ENCODE measurements at regions not wholly inside any gene's neighbourhood (a gene's known extent, or its start where the extent isn't known, plus 50 kb on each side); places are given as distances from the start of the nearest gene placed in this dataset.

DNA sequence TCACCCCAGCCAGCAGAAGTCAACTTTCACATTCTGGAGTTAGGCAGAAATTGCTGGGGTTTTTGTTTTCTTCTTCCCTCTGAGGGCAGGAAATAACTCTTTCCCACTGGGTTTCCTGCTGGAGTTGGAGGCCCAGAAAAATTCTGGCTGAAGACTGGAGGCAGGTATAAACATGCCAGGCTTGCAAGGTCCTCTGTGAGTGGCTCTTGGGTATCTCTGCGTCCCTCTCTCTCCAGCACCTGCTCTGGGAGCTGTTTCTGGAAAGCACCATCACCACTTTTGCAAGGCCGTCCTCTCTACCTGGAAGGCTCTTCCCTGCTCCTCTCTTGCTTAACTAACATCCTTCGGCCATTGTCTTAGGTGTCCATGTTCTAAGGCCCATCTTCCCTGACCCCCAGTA lies 91.0 kb downstream of the MCFD2 start (continued):
- TF ChIP-seq ZNF274 (IDR thresholded peaks at IDR 0.05; ENCODE audit: low read depth, low read length): no peak
- no peak for TF ChIP-seq YY1 (IDR thresholded peaks at IDR 0.05; ENCODE audit: extremely low read depth, insufficient replicate concordance, low read depth, low read length)

DNA sequence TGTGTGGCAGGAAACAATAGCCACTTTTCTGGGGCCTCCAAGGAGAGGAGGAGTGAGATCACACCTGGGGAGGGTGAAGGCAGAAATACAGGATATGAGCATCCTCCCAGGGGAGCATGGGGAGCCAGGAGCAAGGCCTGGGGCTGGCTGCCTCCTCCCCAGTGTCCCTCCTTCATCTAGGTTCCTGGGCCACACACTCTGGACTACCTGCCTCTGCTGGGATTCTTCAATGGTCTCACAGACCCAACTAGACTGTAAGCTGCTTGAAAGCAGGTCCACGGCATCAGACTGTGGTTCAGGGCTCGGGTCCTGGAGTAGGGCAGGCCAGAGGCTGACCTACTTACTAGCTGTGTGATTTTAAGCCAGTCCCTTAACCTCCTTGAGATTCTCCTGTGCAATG lies 94.0 kb downstream of the MCFD2 start:
- Histone ChIP-seq H3K4me2 (ENCODE audit: low read length) (no peak overlapping the region), H3K79me2 (ENCODE audit: insufficient read depth, low read length) (no peaks in the 10 kb centered on the region), H2AFZ (ENCODE audit: low read depth, low read length, poor library complexity, severe bottlenecking) (no peak overlapping the region), H3K4me1 (ENCODE audit: control insufficient read depth in 1 of 2, insufficient read depth in 2 of 2, low read length in 2 of 2) (no peaks in the 10 kb centered on the region), H3K27ac (ENCODE audit: low read depth, low read length) (no peak overlapping the region), H3K9ac (ENCODE audit: low read length) (no peak overlapping the region), H3K9me2 (ENCODE audit: insufficient read depth) (no peaks in the 10 kb centered on the region), H4K20me1 (ENCODE audit: insufficient read depth) (no peaks in the 10 kb centered on the region), H3K4me3 (replicated peaks in 1 of 2; ENCODE audit: low read depth in 1 of 2, low read length in 2 of 2) (no peak overlapping the region), H3K9me3 (ENCODE audit: control insufficient read depth in 1 of 2, insufficient read depth in 1 of 2, low read depth in 1 of 2, low read length in 2 of 2) (no peaks in the 10 kb centered on the region), H3K36me3 (ENCODE audit: control insufficient read depth in 1 of 2, insufficient read depth in 2 of 2, low read length in 2 of 2) (no peaks in the 10 kb centered on the region), H3K27me3 (ENCODE audit: insufficient read depth, low read length) (no peaks in the 10 kb centered on the region)
- ChIA-PET RAD21 (ENCODE audit: low non-redundant PET in 1 of 2, low total read pairs in 2 of 2, uncharacterized antibody in 2 of 2, unreplicated experiment in 2 of 2) (no interaction called here), CTCF (no interaction called here), POLR2A (no interaction called here)
- intact Hi-C loops (cut with micrococcal nuclease): no loop called here
- TF ChIP-seq JUND (IDR thresholded peaks at IDR 0.05) (no peak), EZH2 (IDR thresholded peaks at IDR 0.05) (no peak), TCF7L2 (IDR thresholded peaks at IDR 0.05; ENCODE audit: borderline replicate concordance, extremely low read depth, insufficient read depth, insufficient read length) (no peak), SP1 (IDR thresholded peaks at IDR 0.05; ENCODE audit: low read depth) (no peak), YY1 (IDR thresholded peaks at IDR 0.05; ENCODE audit: extremely low read depth, insufficient replicate concordance, low read depth, low read length) (no peak), EZH2phosphoT487 (IDR thresholded peaks at IDR 0.05; ENCODE audit: borderline replicate concordance) (no peak), POLR2A (IDR thresholded peaks at IDR 0.05; ENCODE audit: borderline replicate concordance, extremely low read depth, insufficient read depth, insufficient read length) (no peak), ELF1 (IDR thresholded peaks at IDR 0.05; ENCODE audit: borderline replicate concordance, low read depth) (no peak), ZNF274 (IDR thresholded peaks at IDR 0.05; ENCODE audit: low read depth, low read length) (no peak), SRF (IDR thresholded peaks at IDR 0.05; ENCODE audit: low read depth) (no peak), SIN3A (IDR thresholded peaks at IDR 0.05; ENCODE audit: low read depth) (no peak)
- TF ChIP-seq, protein P1, sequence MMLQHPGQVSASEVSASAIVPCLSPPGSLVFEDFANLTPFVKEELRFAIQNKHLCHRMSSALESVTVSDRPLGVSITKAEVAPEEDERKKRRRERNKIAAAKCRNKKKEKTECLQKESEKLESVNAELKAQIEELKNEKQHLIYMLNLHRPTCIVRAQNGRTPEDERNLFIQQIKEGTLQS (IDR thresholded peaks at IDR 0.05): no peak
- TF ChIP-seq, protein P2, sequence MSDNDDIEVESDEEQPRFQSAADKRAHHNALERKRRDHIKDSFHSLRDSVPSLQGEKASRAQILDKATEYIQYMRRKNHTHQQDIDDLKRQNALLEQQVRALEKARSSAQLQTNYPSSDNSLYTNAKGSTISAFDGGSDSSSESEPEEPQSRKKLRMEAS (IDR thresholded peaks at IDR 0.05): no peak
- TF ChIP-seq, protein P3, sequence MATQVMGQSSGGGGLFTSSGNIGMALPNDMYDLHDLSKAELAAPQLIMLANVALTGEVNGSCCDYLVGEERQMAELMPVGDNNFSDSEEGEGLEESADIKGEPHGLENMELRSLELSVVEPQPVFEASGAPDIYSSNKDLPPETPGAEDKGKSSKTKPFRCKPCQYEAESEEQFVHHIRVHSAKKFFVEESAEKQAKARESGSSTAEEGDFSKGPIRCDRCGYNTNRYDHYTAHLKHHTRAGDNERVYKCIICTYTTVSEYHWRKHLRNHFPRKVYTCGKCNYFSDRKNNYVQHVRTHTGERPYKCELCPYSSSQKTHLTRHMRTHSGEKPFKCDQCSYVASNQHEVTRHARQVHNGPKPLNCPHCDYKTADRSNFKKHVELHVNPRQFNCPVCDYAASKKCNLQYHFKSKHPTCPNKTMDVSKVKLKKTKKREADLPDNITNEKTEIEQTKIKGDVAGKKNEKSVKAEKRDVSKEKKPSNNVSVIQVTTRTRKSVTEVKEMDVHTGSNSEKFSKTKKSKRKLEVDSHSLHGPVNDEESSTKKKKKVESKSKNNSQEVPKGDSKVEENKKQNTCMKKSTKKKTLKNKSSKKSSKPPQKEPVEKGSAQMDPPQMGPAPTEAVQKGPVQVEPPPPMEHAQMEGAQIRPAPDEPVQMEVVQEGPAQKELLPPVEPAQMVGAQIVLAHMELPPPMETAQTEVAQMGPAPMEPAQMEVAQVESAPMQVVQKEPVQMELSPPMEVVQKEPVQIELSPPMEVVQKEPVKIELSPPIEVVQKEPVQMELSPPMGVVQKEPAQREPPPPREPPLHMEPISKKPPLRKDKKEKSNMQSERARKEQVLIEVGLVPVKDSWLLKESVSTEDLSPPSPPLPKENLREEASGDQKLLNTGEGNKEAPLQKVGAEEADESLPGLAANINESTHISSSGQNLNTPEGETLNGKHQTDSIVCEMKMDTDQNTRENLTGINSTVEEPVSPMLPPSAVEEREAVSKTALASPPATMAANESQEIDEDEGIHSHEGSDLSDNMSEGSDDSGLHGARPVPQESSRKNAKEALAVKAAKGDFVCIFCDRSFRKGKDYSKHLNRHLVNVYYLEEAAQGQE (IDR thresholded peaks at IDR 0.05; ENCODE audit: low read depth): no peak
- TF ChIP-seq, protein P4, sequence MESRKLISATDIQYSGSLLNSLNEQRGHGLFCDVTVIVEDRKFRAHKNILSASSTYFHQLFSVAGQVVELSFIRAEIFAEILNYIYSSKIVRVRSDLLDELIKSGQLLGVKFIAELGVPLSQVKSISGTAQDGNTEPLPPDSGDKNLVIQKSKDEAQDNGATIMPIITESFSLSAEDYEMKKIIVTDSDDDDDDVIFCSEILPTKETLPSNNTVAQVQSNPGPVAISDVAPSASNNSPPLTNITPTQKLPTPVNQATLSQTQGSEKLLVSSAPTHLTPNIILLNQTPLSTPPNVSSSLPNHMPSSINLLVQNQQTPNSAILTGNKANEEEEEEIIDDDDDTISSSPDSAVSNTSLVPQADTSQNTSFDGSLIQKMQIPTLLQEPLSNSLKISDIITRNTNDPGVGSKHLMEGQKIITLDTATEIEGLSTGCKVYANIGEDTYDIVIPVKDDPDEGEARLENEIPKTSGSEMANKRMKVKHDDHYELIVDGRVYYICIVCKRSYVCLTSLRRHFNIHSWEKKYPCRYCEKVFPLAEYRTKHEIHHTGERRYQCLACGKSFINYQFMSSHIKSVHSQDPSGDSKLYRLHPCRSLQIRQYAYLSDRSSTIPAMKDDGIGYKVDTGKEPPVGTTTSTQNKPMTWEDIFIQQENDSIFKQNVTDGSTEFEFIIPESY (IDR thresholded peaks at IDR 0.05; ENCODE audit: extremely low read depth, insufficient replicate concordance, low read length): no peak
- TF ChIP-seq, protein P5, sequence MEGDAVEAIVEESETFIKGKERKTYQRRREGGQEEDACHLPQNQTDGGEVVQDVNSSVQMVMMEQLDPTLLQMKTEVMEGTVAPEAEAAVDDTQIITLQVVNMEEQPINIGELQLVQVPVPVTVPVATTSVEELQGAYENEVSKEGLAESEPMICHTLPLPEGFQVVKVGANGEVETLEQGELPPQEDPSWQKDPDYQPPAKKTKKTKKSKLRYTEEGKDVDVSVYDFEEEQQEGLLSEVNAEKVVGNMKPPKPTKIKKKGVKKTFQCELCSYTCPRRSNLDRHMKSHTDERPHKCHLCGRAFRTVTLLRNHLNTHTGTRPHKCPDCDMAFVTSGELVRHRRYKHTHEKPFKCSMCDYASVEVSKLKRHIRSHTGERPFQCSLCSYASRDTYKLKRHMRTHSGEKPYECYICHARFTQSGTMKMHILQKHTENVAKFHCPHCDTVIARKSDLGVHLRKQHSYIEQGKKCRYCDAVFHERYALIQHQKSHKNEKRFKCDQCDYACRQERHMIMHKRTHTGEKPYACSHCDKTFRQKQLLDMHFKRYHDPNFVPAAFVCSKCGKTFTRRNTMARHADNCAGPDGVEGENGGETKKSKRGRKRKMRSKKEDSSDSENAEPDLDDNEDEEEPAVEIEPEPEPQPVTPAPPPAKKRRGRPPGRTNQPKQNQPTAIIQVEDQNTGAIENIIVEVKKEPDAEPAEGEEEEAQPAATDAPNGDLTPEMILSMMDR (IDR thresholded peaks at IDR 0.05 in 2 of 3, conservative IDR thresholded peaks at IDR 0.05 in 1 of 3; ENCODE audit: borderline replicate concordance in 1 of 3, insufficient read depth in 1 of 3, low read depth in 2 of 3, low read length in 2 of 3): no peak
- no TSS peak for BruUV-seq (replicated peaks)
- ATAC-seq: no peak
- no peak for DNase-seq (ENCODE audit: low read depth, low spot score)
